B cell (primary cell): ENCODE measurements at regions not wholly inside any gene's neighbourhood (a gene's known extent, or its start where the extent isn't known, plus 50 kb on each side); places are given as distances from the start of the nearest gene placed in this dataset.

Source experiments
- EZH2 ChIP-seq: IDR thresholded peaks from 2 replicates; pipeline ENCODE4 v1.6.1; 2012; ENCODE audit warnings: borderline replicate concordance, low read depth, mild to moderate bottlenecking, moderate library complexity, low read length; ENCODE audit not compliant: insufficient read depth, poor library complexity, severe bottlenecking
- TF ChIP-seq, protein P1 (sequence below): fragments of 200-600 bp; IDR thresholded peaks from one replicate; pipeline ENCODE4 v1.8.0; 2022; ENCODE audit warnings: antibody characterized with exemption, mild to moderate bottlenecking

DNA sequence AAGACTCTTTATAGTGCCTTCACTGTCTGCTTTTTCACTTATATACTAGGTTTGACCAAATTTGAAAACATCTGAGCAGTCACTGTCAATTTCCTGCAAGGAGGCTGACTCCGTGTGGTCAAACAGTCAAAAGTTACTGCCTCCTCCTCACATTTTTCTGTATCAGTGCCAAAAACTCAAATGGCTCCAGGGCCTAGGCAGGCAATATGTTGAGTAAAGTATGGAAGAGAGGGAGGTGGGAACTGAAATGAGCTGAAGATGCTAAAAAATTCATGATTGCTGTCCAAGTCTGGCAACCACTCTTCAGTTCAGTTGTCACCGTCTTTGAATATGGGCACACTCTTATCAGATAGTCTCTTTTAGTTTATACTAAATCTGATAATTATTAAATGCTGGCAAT lies 551.6 kb downstream of the CCSER2 start:
- TF ChIP-seq, protein P1, sequence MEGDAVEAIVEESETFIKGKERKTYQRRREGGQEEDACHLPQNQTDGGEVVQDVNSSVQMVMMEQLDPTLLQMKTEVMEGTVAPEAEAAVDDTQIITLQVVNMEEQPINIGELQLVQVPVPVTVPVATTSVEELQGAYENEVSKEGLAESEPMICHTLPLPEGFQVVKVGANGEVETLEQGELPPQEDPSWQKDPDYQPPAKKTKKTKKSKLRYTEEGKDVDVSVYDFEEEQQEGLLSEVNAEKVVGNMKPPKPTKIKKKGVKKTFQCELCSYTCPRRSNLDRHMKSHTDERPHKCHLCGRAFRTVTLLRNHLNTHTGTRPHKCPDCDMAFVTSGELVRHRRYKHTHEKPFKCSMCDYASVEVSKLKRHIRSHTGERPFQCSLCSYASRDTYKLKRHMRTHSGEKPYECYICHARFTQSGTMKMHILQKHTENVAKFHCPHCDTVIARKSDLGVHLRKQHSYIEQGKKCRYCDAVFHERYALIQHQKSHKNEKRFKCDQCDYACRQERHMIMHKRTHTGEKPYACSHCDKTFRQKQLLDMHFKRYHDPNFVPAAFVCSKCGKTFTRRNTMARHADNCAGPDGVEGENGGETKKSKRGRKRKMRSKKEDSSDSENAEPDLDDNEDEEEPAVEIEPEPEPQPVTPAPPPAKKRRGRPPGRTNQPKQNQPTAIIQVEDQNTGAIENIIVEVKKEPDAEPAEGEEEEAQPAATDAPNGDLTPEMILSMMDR = no peak
- no peak for TF ChIP-seq EZH2
